ENCODE measurements at regions not wholly inside any gene's neighbourhood (a gene's known extent, or its start where the extent isn't known, plus 50 kb on each side); places are given as distances from the start of the nearest gene placed in this dataset.
"Not testable (repeated sequence)": the region's sequence is repeated elsewhere in the genome, so short reads cannot be mapped to it uniquely, and the experiment has no call there.

GRCh38 chr3:170814822-170815221 lies 55.2 kb downstream of the RPL22L1 start:
- no peak for DNase-seq

GRCh38 chr3:170813266-170813665 lies 56.7 kb downstream of the RPL22L1 start:
- DNase-seq = no peak

GRCh38 chr3:170811928-170812591 lies 57.9 kb downstream of the RPL22L1 start:
- peak; percentile 44 for DNase-seq

- no peak for DNase-seq
Measured at GRCh38 chr3:170811515-170811914, 58.5 kb downstream of the RPL22L1 start.

- DNase-seq = no peak
Measured at GRCh38 chr3:170809975-170810357, 60.0 kb downstream of the RPL22L1 start.

- no peak for DNase-seq
Measured at GRCh38 chr3:170809007-170809974, 60.7 kb downstream of the RPL22L1 start.

GRCh38 chr3:170808041-170808440 lies 62.0 kb downstream of the RPL22L1 start:
- DNase-seq = no peak

- DNase-seq = no peak
Measured at GRCh38 chr3:170806676-170807075, 63.3 kb downstream of the RPL22L1 start.

- no peak for DNase-seq
Measured at GRCh38 chr3:170806141-170806540, 63.9 kb downstream of the RPL22L1 start.

GRCh38 chr3:170805296-170805695 lies 64.7 kb downstream of the RPL22L1 start:
- not testable (repeated sequence) for DNase-seq

GRCh38 chr3:170804634-170805033 lies 65.4 kb downstream of the RPL22L1 start:
- DNase-seq = not testable (repeated sequence)

GRCh38 chr3:170804078-170804477 lies 65.9 kb downstream of the RPL22L1 start:
- no peak for DNase-seq

GRCh38 chr3:170802164-170803151 lies 67.5 kb downstream of the RPL22L1 start:
- no peak for DNase-seq

- no peak for DNase-seq
Measured at GRCh38 chr3:170801597-170801996, 68.4 kb downstream of the RPL22L1 start.

- not testable (repeated sequence) for DNase-seq
Measured at GRCh38 chr3:170800275-170800674, 69.7 kb downstream of the RPL22L1 start.

- no peak for DNase-seq
Measured at GRCh38 chr3:170799009-170799408, 71.0 kb downstream of the RPL22L1 start.

- DNase-seq = no peak
Measured at GRCh38 chr3:170797685-170798084, 72.3 kb downstream of the RPL22L1 start.

GRCh38 chr3:170792471-170792870 lies 77.5 kb downstream of the RPL22L1 start:
- no peak for DNase-seq

- DNase-seq = no peak
Measured at GRCh38 chr3:170790647-170791046, 79.3 kb downstream of the RPL22L1 start.

- no peak for DNase-seq
Measured at GRCh38 chr3:170787464-170787863, 82.5 kb downstream of the RPL22L1 start.

- DNase-seq = no peak
Measured at GRCh38 chr3:170785454-170785853, 84.5 kb downstream of the RPL22L1 start.

GRCh38 chr3:170784406-170784805 lies 85.6 kb downstream of the RPL22L1 start:
- no peak for DNase-seq

- DNase-seq = no peak
Measured at GRCh38 chr3:170780955-170781354, 89.0 kb downstream of the RPL22L1 start.
